GM18502 (cell line): ENCODE measurements at regions not wholly inside any gene's neighbourhood (a gene's known extent, or its start where the extent isn't known, plus 50 kb on each side); places are given as distances from the start of the nearest gene placed in this dataset.

Experiments
- ATAC-seq: cut with Tn5 transposase; IDR thresholded peaks from one replicate; pipeline ENCODE4 v1.9.1; 2021; ENCODE audit warnings: mild to moderate bottlenecking; ENCODE audit not compliant: unreplicated experiment, poor library complexity

DNA sequence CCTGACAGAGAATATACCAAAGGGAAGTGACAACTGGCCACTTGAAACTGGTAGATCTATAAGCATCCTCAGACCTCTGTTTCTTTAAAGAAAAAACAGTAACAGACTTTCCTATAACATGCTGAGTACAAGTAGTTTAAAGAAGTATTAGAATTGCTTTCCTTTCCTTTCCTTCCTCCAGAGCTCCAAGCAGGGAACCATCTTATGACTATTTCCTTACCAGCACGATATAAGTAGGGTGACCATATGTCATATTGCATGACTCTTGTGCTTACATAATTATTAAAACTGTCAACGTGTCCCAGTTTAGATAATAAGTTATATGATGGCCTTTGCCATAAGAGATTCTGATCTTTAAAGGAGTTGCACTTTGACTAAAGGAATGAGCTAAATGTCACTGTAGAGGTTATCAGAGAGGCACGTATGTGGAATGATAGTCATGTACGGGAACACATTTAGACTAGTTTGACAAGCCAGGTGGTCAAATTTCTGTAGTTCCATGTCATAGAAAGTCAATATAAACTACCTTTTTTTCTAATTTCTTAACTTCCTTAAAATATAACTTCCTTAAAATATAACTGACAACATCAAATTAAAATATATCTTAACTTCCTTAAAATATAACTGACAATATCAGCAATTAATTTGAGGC is 212.7 kb upstream of the CD180 start:
- no peak for ATAC-seq

- ATAC-seq: no peak
These were observed 211.4 kb upstream of the CD180 start for GRCh38 chr5:67407979-67408378.

GRCh38 chr5:67405755-67406154 is 209.2 kb upstream of the CD180 start:
- ATAC-seq: no peak

DNA sequence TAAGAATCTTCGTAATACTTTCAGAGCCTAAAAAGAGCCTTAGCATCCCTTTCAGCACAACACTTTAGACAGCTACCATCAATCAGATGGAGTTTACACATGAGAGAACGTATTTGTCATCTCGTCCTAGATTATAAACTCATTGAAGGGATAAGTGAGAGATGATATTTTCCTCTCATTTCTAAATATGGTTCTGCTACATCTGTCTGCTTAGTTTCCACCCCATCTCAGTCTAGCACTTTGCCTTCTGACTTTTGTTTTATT is 208.4 kb upstream of the CD180 start:
- ATAC-seq: no peak

DNA sequence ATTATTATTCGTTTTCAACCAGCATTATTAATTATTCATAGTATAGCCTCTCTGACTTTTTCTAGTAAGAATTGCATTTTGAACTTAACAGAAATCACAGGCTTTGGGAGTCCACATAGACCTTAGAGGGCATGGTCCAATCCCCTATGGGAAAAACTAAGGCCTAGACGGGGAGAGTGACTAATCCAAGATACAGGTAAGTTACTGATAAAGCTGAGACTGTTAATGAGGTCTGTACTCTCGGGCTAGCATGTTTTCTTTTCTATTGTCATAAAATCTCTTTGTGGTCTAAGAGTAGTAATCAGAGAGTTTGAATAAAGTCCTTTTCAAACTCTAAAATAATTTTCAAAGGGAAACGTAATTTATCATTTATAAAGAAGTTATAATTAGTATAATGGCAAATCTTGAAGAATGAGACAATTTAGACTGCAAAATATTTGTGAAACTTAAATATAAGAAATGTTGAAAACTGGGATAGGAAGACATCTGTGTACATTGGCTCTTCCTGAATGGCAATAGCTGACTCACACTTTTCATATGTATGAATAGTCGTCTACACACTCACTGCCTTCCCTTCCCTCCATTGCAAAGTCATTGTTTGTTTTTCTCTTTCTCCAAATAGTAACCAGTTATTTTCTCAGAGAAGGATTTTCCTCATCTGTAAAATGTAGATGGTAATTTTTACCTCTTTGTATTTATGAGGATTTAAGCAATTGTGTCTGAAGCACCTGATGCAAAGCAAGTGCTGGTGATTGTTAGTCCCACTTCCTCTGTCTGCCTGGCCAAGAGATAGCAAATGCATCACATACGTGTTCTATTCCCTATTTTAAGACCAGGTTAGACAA is 207.9 kb upstream of the CD180 start:
- no peak for ATAC-seq

- ATAC-seq: no peak
These were observed 205.9 kb upstream of the CD180 start for GRCh38 chr5:67402526-67402925.

GRCh38 chr5:67401172-67401571 is 204.6 kb upstream of the CD180 start:
- ATAC-seq: no peak

DNA sequence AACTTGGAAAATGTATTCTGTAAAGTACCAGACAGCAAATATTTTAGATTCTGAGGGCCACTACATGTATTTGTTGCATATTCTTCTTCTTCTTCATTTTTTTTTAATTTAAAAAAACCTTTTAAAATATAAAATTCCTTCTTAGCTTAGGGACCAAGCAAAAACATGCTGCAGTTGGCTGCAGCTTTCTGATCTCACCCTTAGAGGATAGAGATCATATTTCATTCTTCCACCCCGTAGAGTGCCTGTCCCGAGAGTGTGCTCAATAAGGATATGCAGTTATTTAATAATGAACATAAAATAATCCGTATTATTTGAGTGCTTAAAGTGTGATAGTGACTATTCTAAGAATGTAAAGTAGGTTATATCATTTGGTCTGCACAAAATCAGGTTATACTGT is 204.2 kb upstream of the CD180 start:
- no peak for ATAC-seq

- no peak for ATAC-seq
These were observed 199.3 kb upstream of the CD180 start for GRCh38 chr5:67395790-67396418.

- no peak for ATAC-seq
These were observed 196.6 kb upstream of the CD180 start for GRCh38 chr5:67393211-67393610.

DNA sequence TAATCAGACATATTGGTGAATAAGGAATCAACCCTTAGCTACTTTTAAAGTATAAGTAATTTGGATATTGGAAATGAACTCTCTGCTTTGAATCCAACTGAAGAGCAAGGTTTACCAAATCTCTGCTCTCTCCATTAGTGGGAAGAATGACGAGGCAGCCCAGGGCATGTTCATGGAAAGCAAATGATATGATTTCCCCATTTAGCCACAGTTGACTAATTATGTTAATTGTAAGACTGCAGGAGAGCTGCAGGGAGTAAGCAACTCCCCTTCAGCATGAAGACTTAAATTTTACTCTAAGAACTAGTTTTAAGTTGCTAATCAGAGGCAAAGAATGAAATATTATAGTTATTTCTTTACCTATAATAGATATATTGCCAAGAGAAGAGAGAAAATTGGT is 194.3 kb upstream of the CD180 start:
- no peak for ATAC-seq

DNA sequence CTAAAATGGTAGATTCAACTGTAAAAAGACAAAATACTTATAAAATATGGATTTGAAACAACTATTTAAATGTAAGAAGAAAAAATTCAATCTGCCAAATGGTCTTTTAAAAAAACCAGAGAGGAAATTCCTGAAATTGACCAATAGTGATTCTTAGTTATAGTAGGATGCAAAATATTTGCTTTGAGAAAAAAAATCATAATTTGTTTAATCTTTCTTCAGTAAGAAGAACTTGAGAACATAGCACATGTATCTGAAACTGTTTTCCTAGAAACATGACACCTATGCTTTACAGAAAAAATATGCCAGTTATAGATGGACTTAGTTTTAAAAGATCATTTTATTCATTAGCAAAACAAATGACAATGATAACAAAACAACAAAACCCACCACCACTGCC is 186.9 kb upstream of the CD180 start:
- no peak for ATAC-seq

DNA sequence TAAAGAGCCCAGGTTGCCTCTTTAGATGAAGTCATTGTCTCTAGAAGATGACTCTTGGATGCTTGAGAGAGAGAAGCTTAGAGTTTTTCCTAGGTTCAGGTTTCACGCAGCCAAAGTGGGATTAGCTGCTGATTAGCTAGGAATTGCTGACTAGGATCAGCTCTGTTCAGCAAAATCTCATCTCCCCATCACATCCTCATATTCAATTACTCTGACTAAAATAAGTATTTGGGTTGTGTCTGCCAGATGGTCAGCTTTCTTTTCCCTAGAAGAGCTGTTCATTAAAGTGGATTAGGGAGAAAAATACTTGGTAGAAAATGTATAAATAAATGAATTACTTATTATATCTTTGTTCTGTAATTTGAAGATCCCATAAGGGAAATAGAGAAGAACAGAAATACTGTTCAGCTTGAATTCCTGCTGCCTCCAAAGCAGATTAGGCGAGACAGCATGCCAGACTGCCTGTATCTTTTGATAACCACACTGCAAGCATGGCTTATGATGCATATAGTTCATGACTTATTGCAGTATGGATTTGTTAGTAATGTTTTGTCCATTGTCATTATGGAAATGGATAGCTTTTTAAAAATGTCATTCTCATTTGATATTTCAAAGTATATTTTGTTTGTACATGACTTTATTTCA is 184.8 kb upstream of the CD180 start:
- ATAC-seq: no peak

GRCh38 chr5:67380431-67380830 is 183.8 kb upstream of the CD180 start:
- no peak for ATAC-seq

DNA sequence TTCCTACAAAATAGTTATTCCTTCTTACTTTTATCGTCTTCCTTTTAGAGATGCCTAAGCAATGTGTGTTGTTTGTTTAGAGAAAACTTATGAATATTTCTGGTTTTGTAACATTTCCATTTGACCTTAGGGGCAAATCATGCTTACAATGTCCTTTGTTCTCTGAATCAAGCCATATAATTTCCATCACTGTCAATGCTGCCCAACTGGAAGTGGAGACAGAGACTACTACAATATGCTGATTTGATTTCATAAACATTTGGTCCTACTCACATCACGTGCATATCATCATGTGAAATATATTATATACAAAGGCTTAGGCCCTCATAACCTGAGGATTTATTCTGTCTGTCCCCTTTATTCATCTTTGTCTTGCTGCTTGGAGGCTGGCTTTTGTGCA is 183.2 kb upstream of the CD180 start:
- no peak for ATAC-seq

DNA sequence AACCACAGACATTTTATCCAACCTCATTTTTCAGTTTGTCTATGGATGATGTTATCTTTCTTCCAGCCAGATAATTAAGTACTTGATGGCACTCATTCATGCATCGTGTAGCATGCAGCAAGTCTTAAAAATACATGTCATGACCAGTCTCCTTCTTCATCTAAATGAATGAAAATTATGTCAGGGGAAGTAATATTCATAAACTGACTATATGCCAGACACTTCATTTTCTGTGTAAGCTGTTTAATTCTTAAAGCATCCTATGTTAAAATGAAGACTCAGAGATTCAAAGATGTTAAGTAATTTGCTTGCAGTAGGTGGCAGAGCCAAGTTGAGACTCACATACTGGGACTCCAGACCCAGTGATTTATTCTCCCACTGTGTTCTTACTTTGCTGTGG is 181.7 kb upstream of the CD180 start:
- ATAC-seq: no peak

DNA sequence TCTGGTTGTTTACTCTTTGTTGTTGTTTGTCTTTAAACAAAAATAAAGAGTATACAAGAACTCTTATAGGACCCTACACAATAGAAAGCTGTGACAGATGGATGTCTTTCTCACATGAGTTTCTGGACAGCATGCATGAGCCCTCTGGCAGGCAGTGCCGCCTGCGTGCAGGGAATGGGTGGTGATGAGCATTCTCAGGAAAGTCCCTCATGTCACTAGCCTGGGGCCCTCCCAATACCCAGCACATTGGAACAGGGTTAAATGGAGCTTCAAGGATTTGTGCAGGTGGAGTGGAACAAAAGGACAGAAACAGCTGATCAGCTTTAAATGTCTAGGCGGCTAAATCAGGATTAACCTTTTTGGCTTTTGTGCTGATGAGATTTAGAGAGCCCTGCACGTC is 181.0 kb upstream of the CD180 start:
- no peak for ATAC-seq

DNA sequence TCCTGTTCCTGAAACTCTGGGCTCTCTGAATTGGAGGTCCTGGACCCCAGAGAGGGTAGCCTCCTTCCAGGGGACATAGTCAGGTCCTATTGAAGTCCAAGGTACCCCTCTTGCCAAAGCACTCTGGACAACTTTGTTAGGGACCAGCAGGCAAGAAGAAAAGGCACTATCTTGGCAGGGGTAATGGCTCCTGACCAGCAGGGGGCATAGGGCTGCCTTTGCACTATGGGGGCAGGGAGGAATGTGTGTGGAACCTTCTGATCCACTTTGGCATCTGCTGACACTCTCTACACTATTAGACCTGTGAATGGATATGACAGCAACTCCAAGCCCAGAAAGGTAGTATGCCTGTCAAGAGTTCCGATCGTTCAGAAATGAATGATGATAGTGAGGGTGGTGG is 179.0 kb upstream of the CD180 start:
- ATAC-seq: no peak

- ATAC-seq: no peak
These were observed 177.8 kb upstream of the CD180 start for GRCh38 chr5:67374378-67374777.

- ATAC-seq: no peak
These were observed 176.9 kb upstream of the CD180 start for GRCh38 chr5:67373518-67373917.

- no peak for ATAC-seq
These were observed 176.3 kb upstream of the CD180 start for GRCh38 chr5:67372887-67373286.
